ENCODE measurements at regions not wholly inside any gene's neighbourhood (a gene's known extent, or its start where the extent isn't known, plus 50 kb on each side); places are given as distances from the start of the nearest gene placed in this dataset.

- H3K4me2 ChIP-seq (ENCODE audit: low read length) = no peak overlapping the region
- H3F3A ChIP-seq (ENCODE audit: insufficient read depth, low read length) = no peaks in the 10 kb centered on the region
- no peak overlapping the region for H3K9ac ChIP-seq (ENCODE audit: low read length)
- no peaks in the 10 kb centered on the region for H3K9me2 ChIP-seq (ENCODE audit: low read depth, low read length)
- no peaks in the 10 kb centered on the region for H3K27me3 ChIP-seq (ENCODE audit: insufficient read depth, low read length)
- H2AFZ ChIP-seq (ENCODE audit: low read length) = no peak overlapping the region
- H3K79me2 ChIP-seq (ENCODE audit: insufficient read depth, low read length) = no peaks in the 10 kb centered on the region
- TF ChIP-seq EZH2 (IDR thresholded peaks at IDR 0.05; ENCODE audit: borderline replicate concordance, low read length) (no peak), CTCF (IDR thresholded peaks at IDR 0.05; ENCODE audit: low read length) (no peak)
- H3K4me1 ChIP-seq (ENCODE audit: insufficient read depth, low read length, severe bottlenecking) = no peaks in the 10 kb centered on the region
- no peaks in the 10 kb centered on the region for H4K20me1 ChIP-seq (ENCODE audit: insufficient read depth, low read length)
- H3K9me3 ChIP-seq (ENCODE audit: low read length) = no peaks in the 10 kb centered on the region
- no peak overlapping the region for H3K4me3 ChIP-seq (ENCODE audit: low read depth, low read length, poor library complexity, severe bottlenecking)
- H3K27ac ChIP-seq (ENCODE audit: low read depth, low read length, poor library complexity, severe bottlenecking) = no peak overlapping the region
- no peaks in the 10 kb centered on the region for H3K36me3 ChIP-seq (ENCODE audit: insufficient read depth, low read length)
Observed at GRCh38 chr10:3282674-3283017, 110.1 kb upstream of the PITRM1 start.

- H3K9ac ChIP-seq (ENCODE audit: low read length) = no peak overlapping the region
- no peak overlapping the region for H3K4me2 ChIP-seq (ENCODE audit: low read length)
- no peaks in the 10 kb centered on the region for H3K27me3 ChIP-seq (ENCODE audit: insufficient read depth, low read length)
- no peak for TF ChIP-seq CTCF (IDR thresholded peaks at IDR 0.05; ENCODE audit: low read length)
- no peaks in the 10 kb centered on the region for H3K9me3 ChIP-seq (ENCODE audit: low read length)
- no peak overlapping the region for H3K27ac ChIP-seq (ENCODE audit: low read depth, low read length, poor library complexity, severe bottlenecking)
- H4K20me1 ChIP-seq (ENCODE audit: insufficient read depth, low read length) = no peaks in the 10 kb centered on the region
- H3K4me3 ChIP-seq (ENCODE audit: low read depth, low read length, poor library complexity, severe bottlenecking) = no peak overlapping the region
- no peaks in the 10 kb centered on the region for H3K79me2 ChIP-seq (ENCODE audit: insufficient read depth, low read length)
- no peaks in the 10 kb centered on the region for H3K9me2 ChIP-seq (ENCODE audit: low read depth, low read length)
- no peaks in the 10 kb centered on the region for H3K4me1 ChIP-seq (ENCODE audit: insufficient read depth, low read length, severe bottlenecking)
- no peaks in the 10 kb centered on the region for H3K36me3 ChIP-seq (ENCODE audit: insufficient read depth, low read length)
- no peaks in the 10 kb centered on the region for H3F3A ChIP-seq (ENCODE audit: insufficient read depth, low read length)
- H2AFZ ChIP-seq (ENCODE audit: low read length) = no peak overlapping the region
Observed at GRCh38 chr10:3281941-3282673, 109.5 kb upstream of the PITRM1 start.

GRCh38 chr10:3278771-3279170 is 106.2 kb upstream of the PITRM1 start:
- Histone ChIP-seq H3K9me2 (ENCODE audit: low read depth, low read length) (no peaks in the 10 kb centered on the region), H3K36me3 (ENCODE audit: insufficient read depth, low read length) (no peaks in the 10 kb centered on the region), H3K9me3 (ENCODE audit: low read length) (no peaks in the 10 kb centered on the region), H3K27me3 (ENCODE audit: insufficient read depth, low read length) (no peaks in the 10 kb centered on the region; the same call in 1 of the 2 replicates), H3K9ac (ENCODE audit: low read length) (no peak overlapping the region), H3K4me2 (ENCODE audit: low read length) (no peak overlapping the region), H3K27ac (ENCODE audit: low read depth, low read length, poor library complexity, severe bottlenecking) (no peak overlapping the region), H2AFZ (ENCODE audit: low read length) (no peak overlapping the region), H3F3A (ENCODE audit: insufficient read depth, low read length) (no peaks in the 10 kb centered on the region), H3K79me2 (ENCODE audit: insufficient read depth, low read length) (no peaks in the 10 kb centered on the region), H3K4me1 (ENCODE audit: insufficient read depth, low read length, severe bottlenecking) (no peaks in the 10 kb centered on the region), H4K20me1 (ENCODE audit: insufficient read depth, low read length) (no peaks in the 10 kb centered on the region), H3K4me3 (ENCODE audit: low read depth, low read length, poor library complexity, severe bottlenecking) (no peak overlapping the region)
- TF ChIP-seq CTCF (IDR thresholded peaks at IDR 0.05; ENCODE audit: low read length) = no peak
- no peak for TF ChIP-seq EZH2 (IDR thresholded peaks at IDR 0.05; ENCODE audit: borderline replicate concordance, low read length)
